Adrenal gland (tissue), 5 donors: ENCODE measurements at regions not wholly inside any gene's neighbourhood (a gene's known extent, or its start where the extent isn't known, plus 50 kb on each side); places are given as distances from the start of the nearest gene placed in this dataset.

Source experiments
- POLR2A ChIP-seq, 2 donors: fragments of 450-650 bp; IDR thresholded peaks; one replicate each; pipeline ENCODE4 v1.6.1; 2017; ENCODE audit warnings: antibody characterized with exemption in 2 of 2, mild to moderate bottlenecking in 2 of 2, moderate library complexity in 1 of 2
- TF ChIP-seq, protein P1 (sequence below), 6 experiments: fragments of 450-650 bp in 4 of 6; fragments of 200-600 bp in 2 of 6; sonication (generic) in 1 of 6; IDR thresholded peaks; 1 replicate in 5 of 6; 2 replicates in 1 of 6; pipeline versions ENCODE4 v1.5.1 to v1.8.0; 2016 to 2021; ENCODE audit warnings: antibody characterized with exemption in 6 of 6, mild to moderate bottlenecking in 2 of 6, moderate library complexity in 1 of 6
- donor health status: DM: no; HTN: no; CAD: no.

DNA sequence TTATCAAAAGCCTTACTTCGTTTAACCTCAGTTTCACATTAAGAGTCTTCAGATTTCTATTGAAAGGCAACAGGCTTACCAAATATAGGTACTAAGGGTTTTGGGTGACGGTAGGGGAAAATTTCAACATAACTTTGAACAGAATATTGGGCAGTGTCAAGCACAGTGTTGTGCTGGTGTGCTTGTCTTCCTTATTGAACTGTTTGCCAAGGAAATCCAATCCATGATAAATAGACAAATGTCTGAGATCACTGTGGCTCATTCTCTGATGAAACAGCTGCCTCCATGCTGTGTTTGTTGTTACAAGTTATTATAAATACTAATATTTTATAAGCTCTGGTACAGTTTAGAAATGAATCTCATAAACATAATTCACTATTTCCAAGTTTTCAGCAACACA, 730.1 kb downstream of the NR2F1-AS1 start:
- TF ChIP-seq, protein P1, sequence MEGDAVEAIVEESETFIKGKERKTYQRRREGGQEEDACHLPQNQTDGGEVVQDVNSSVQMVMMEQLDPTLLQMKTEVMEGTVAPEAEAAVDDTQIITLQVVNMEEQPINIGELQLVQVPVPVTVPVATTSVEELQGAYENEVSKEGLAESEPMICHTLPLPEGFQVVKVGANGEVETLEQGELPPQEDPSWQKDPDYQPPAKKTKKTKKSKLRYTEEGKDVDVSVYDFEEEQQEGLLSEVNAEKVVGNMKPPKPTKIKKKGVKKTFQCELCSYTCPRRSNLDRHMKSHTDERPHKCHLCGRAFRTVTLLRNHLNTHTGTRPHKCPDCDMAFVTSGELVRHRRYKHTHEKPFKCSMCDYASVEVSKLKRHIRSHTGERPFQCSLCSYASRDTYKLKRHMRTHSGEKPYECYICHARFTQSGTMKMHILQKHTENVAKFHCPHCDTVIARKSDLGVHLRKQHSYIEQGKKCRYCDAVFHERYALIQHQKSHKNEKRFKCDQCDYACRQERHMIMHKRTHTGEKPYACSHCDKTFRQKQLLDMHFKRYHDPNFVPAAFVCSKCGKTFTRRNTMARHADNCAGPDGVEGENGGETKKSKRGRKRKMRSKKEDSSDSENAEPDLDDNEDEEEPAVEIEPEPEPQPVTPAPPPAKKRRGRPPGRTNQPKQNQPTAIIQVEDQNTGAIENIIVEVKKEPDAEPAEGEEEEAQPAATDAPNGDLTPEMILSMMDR (IDR thresholded peaks at IDR 0.05): no peak
- TF ChIP-seq POLR2A (IDR thresholded peaks at IDR 0.05): no peak
